HepG2 (cell line): ENCODE measurements at regions not wholly inside any gene's neighbourhood (a gene's known extent, or its start where the extent isn't known, plus 50 kb on each side); places are given as distances from the start of the nearest gene placed in this dataset.

ENCODE experiments used
- ATAC-seq: fragments of 200-7000 bp; cut with Tn5 transposase; 3 replicates; pipeline ENCODE4 v1.9.1; 2020; ENCODE audit warnings: mild to moderate bottlenecking, moderate library complexity
- BruUV-seq: library from RNA; stranded (reverse); fragments of 400-500 nt; replicated peaks from 2 replicates; lab custom pipeline; 2021; lab: Mats Ljungman, UMichigan
- CTCF ChIA-PET: fragments of 300-600 bp; formaldehyde crosslinking; extraction: SDS; loops from one replicate; lab custom pipeline; 2021; ENCODE audit warnings: low total read pairs, inconsistent platforms, low intra/inter-chr PET ratio; lab: Yijun Ruan, JAX
- POLR2A ChIA-PET: fragments of 350-600 bp; sonication (Branson Sonifier 250); formaldehyde crosslinking; loops from one replicate; lab custom pipeline; 2020; ENCODE audit warnings: antibody characterized with exemption, inconsistent platforms; lab: Yijun Ruan, JAX
- DNase-seq: peaks from one replicate; pipeline ENCODE4 v3.0.0-alpha.2; 2015; ENCODE audit warnings: low spot score
- FAIRE-seq: peaks from 3 replicates; lab custom pipeline; 2011; peaks lifted over from hg19 to GRCh38; lab: Jason Lieb, UNC
- H2AFZ ChIP-seq: one replicate; pipeline ENCODE4 v1.6.1; 2011; ENCODE audit warnings: low read length, inconsistent platforms
- H3K27ac ChIP-seq: fragments of 300-600 bp; 3 replicates; pipeline ENCODE4 v1.8.0; 2011; ENCODE audit warnings: mixed run types, mild to moderate bottlenecking, mixed read lengths, low read length, inconsistent platforms; ENCODE audit not compliant: insufficient read depth; ENCODE audit errors: extremely low read length
- H3K27me3 ChIP-seq, 2 experiments: fragments of 200-600 bp in 1 of 2; 2 replicates in 1 of 2; 3 replicates in 1 of 2; pipeline versions ENCODE4 v1.6.0 to v1.8.0; 2011; ENCODE audit warnings: low read length in 2 of 2, mild to moderate bottlenecking in 2 of 2, moderate library complexity in 2 of 2, inconsistent platforms in 1 of 2; ENCODE audit not compliant: insufficient read depth in 2 of 2, control insufficient read depth in 1 of 2
- H3K36me3 ChIP-seq, 2 experiments: fragments of 200-600 bp in 1 of 2; replicated peaks in 1 of 2; 2 replicates in 1 of 2; 3 replicates in 1 of 2; pipeline versions ENCODE4 v1.5.1 to v1.8.0; 2011; ENCODE audit warnings: low read length in 2 of 2, inconsistent platforms in 1 of 2; ENCODE audit not compliant: insufficient read depth in 2 of 2, control insufficient read depth in 1 of 2
- H3K4me1 ChIP-seq: 2 replicates; pipeline ENCODE4 v1.5.1; 2012; ENCODE audit warnings: low read length, inconsistent platforms; ENCODE audit not compliant: insufficient read depth
- H3K4me2 ChIP-seq: 2 replicates; pipeline ENCODE4 v1.6.0; 2011; ENCODE audit warnings: low read depth, low read length, inconsistent platforms
- H3K4me3 ChIP-seq, 3 experiments: fragments of 200-600 bp in 1 of 3; sonication (generic), shearing (Covaris generic) in 1 of 3; replicated peaks in 1 of 3; 2 replicates each; pipeline ENCODE4 v1.5.1; 2011 to 2016; ENCODE audit warnings: low read length in 3 of 3, inconsistent platforms in 2 of 3, low read depth in 2 of 3, mild to moderate bottlenecking in 2 of 3, control low read depth in 1 of 3, mixed read lengths in 1 of 3; ENCODE audit not compliant: insufficient read depth in 1 of 3
- H3K79me2 ChIP-seq: one replicate; pipeline ENCODE4 v1.6.1; 2011; ENCODE audit warnings: low read length, inconsistent platforms; ENCODE audit not compliant: insufficient read depth
- H3K9ac ChIP-seq: 2 replicates; pipeline ENCODE4 v1.6.0; 2011; ENCODE audit warnings: mild to moderate bottlenecking, low read depth, low read length, inconsistent platforms; ENCODE audit not compliant: insufficient read depth
- H3K9me3 ChIP-seq: 2 replicates; pipeline ENCODE4 v1.5.1; 2012; ENCODE audit warnings: mild to moderate bottlenecking, low read length
- H4K20me1 ChIP-seq: 2 replicates; pipeline ENCODE4 v1.6.0; 2011; ENCODE audit warnings: inconsistent platforms, mild to moderate bottlenecking, low read length, moderate library complexity; ENCODE audit not compliant: insufficient read depth
- ARID2 ChIP-seq: sonication (generic); formaldehyde crosslinking; IDR thresholded peaks from 2 replicates; pipeline ENCODE4 v1.8.1; 2022; ENCODE audit warnings: mild to moderate bottlenecking, missing genetic modification reagents, borderline replicate concordance
- CBFB ChIP-seq: sonication (generic); formaldehyde crosslinking; IDR thresholded peaks from 2 replicates; pipeline ENCODE4 v1.4.0; 2020; ENCODE audit warnings: missing genetic modification reagents
- JUND ChIP-seq: sonication (generic); formaldehyde crosslinking; IDR thresholded peaks from 2 replicates; pipeline ENCODE4 v1.8.0; 2022; ENCODE audit warnings: mild to moderate bottlenecking, missing genetic modification reagents
- KLF13 ChIP-seq: sonication (generic); formaldehyde crosslinking; IDR thresholded peaks from 2 replicates; pipeline ENCODE4 v1.4.0; 2020; ENCODE audit warnings: mild to moderate bottlenecking, missing genetic modification reagents
- NFKBIZ ChIP-seq: IDR thresholded peaks from 2 replicates; pipeline ENCODE4 v1.6.1; 2018; ENCODE audit warnings: missing genetic modification reagents, missing compliant biosample characterization
- REPIN1 ChIP-seq: sonication (generic); formaldehyde crosslinking; IDR thresholded peaks from 2 replicates; pipeline ENCODE4 v1.8.0; 2022; ENCODE audit warnings: missing genetic modification reagents, low read depth, mild to moderate bottlenecking, borderline replicate concordance
- THAP7 ChIP-seq: sonication (generic); formaldehyde crosslinking; IDR thresholded peaks from 2 replicates; pipeline ENCODE4 v1.8.1; 2023; ENCODE audit warnings: mild to moderate bottlenecking, missing genetic modification reagents
- ZBTB21 ChIP-seq: sonication (generic); formaldehyde crosslinking; IDR thresholded peaks from 2 replicates; pipeline ENCODE4 v1.4.0; 2020; ENCODE audit warnings: missing genetic modification reagents
- ZNF44 ChIP-seq: sonication (generic); formaldehyde crosslinking; IDR thresholded peaks from 2 replicates; pipeline ENCODE4 v1.5.1; 2020; ENCODE audit warnings: mild to moderate bottlenecking, missing genetic modification reagents
- ZNF570 ChIP-seq: sonication (generic); formaldehyde crosslinking; IDR thresholded peaks from 2 replicates; pipeline ENCODE4 v1.4.0; 2020; ENCODE audit warnings: mild to moderate bottlenecking, missing genetic modification reagents, borderline replicate concordance
- ZNF614 ChIP-seq: IDR thresholded peaks from 2 replicates; pipeline ENCODE4 v1.6.1; 2018; ENCODE audit warnings: missing biosample characterization, missing genetic modification reagents, inconsistent platforms, borderline replicate concordance
- ZNF672 ChIP-seq: sonication (generic); formaldehyde crosslinking; IDR thresholded peaks from 2 replicates; pipeline ENCODE4 v1.8.1; 2022; ENCODE audit warnings: missing genetic modification reagents
- ZNF879 ChIP-seq: sonication (generic); formaldehyde crosslinking; IDR thresholded peaks from 2 replicates; pipeline ENCODE4 v1.8.1; 2023; ENCODE audit warnings: missing genetic modification reagents
- WGBS: methylation state at CpG from one replicate; pipeline ENCODE4 v1.1.6; 2017; ENCODE audit warnings: low lambda C conversion rate; 5-methylcytosine and 5-hydroxymethylcytosine counted together
- in situ Hi-C: cut with HindIII; loops from 2 replicates; pipeline ENCODE4 v1.10.0; 2017; ENCODE audit warnings: low pct_unique_long_range_greater_than_20kb; ENCODE audit not compliant: extremely low pct_ligation_motif_present
- intact Hi-C: fragments of 100-400 bp; cut with micrococcal nuclease; formaldehyde crosslinking; loops from one replicate; pipeline ENCODE4 v1.10.0; 2022; ENCODE audit not compliant: unreplicated experiment
- TF ChIP-seq, protein P1 (sequence below), 2 experiments: IDR thresholded peaks; 2 replicates each; pipeline ENCODE4 v1.6.1; 2011 to 2012; ENCODE audit warnings: low read length in 2 of 2, borderline replicate concordance in 1 of 2, low read depth in 1 of 2, mild to moderate bottlenecking in 1 of 2, moderate library complexity in 1 of 2
- TF ChIP-seq, protein P2 (sequence below), 2 experiments: fragments of 450-650 bp in 1 of 2; sonication (generic) in 1 of 2; formaldehyde crosslinking; IDR thresholded peaks; 2 replicates each; pipeline versions ENCODE4 v1.5.0 to v1.8.0; 2020 to 2022; ENCODE audit warnings: mild to moderate bottlenecking in 1 of 2, missing genetic modification reagents in 1 of 2

- Histone ChIP-seq H3K4me2 (no peak overlapping the region), H3K4me3 (no peak overlapping the region), H4K20me1 (no peaks in the 10 kb centered on the region), H3K79me2 (no peaks in the 10 kb centered on the region), H3K27me3 (no peaks in the 10 kb centered on the region; a peak in 1 of 5 replicates), H3K36me3 (no peaks in the 10 kb centered on the region), H3K27ac (no peak overlapping the region), H3K9me3 (no peaks in the 10 kb centered on the region), H3K9ac (no peak overlapping the region), H3K4me1 (no peaks in the 10 kb centered on the region), H2AFZ (no peak overlapping the region)
- in situ Hi-C loops (loop anchor here (10.0 kb wide), 1 partner anchor 241 kb away; no protein-coding TSS in a partner anchor), intact Hi-C loops (no loop called here)
- BruUV-seq = no TSS peak
- ChIA-PET POLR2A (no interaction called here), CTCF (no interaction called here)
- DNase-seq = no peak
- no peak for FAIRE-seq
- 4% methylated on average over 2 of the region's 2 CpGs for WGBS
- ATAC-seq = no peak
- no peak for TF ChIP-seq ZNF672
- no peak for TF ChIP-seq ZNF44 (CRISPR knock-in tag)
- TF ChIP-seq, protein P1, sequence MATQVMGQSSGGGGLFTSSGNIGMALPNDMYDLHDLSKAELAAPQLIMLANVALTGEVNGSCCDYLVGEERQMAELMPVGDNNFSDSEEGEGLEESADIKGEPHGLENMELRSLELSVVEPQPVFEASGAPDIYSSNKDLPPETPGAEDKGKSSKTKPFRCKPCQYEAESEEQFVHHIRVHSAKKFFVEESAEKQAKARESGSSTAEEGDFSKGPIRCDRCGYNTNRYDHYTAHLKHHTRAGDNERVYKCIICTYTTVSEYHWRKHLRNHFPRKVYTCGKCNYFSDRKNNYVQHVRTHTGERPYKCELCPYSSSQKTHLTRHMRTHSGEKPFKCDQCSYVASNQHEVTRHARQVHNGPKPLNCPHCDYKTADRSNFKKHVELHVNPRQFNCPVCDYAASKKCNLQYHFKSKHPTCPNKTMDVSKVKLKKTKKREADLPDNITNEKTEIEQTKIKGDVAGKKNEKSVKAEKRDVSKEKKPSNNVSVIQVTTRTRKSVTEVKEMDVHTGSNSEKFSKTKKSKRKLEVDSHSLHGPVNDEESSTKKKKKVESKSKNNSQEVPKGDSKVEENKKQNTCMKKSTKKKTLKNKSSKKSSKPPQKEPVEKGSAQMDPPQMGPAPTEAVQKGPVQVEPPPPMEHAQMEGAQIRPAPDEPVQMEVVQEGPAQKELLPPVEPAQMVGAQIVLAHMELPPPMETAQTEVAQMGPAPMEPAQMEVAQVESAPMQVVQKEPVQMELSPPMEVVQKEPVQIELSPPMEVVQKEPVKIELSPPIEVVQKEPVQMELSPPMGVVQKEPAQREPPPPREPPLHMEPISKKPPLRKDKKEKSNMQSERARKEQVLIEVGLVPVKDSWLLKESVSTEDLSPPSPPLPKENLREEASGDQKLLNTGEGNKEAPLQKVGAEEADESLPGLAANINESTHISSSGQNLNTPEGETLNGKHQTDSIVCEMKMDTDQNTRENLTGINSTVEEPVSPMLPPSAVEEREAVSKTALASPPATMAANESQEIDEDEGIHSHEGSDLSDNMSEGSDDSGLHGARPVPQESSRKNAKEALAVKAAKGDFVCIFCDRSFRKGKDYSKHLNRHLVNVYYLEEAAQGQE (IDR thresholded peaks at IDR 0.05; ENCODE audit: borderline replicate concordance in 1 of 2, low read depth in 1 of 2, low read length in 2 of 2) = no peak
- TF ChIP-seq NFKBIZ = no peak
- no peak for TF ChIP-seq ZBTB21
Observed at GRCh38 chr3:153285982-153286381, 124.0 kb downstream of the RAP2B start.

DNA sequence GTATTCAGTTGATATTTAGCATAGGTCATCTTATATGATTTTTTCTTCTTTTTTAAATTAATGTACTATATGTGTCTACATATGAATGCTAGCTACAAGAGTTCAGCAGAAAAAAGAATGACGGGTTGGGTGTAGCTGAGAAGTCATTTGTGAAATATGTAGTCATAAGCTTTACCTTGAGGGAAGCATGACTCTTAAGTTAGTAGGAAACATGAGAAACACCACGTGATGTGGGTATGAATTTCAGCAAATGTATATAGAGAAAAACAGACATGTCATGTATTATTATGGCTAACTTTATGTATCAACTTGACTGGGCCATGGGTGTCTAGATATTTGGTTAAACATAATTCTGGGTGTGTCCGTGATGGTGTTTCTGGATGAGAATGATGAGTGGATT lies 125.0 kb downstream of the RAP2B start:
- H3K9me3 ChIP-seq = no peaks in the 10 kb centered on the region
- ATAC-seq (no peak), DNase-seq (no peak), FAIRE-seq (no peak)
- H3K4me3 ChIP-seq = no peak overlapping the region
- BruUV-seq = no TSS peak
- no peaks in the 10 kb centered on the region for H3K36me3 ChIP-seq
- H3K79me2 ChIP-seq = no peaks in the 10 kb centered on the region
- in situ Hi-C loops = loop anchor here (10.0 kb wide), 1 partner anchor 242 kb away; no protein-coding TSS in a partner anchor
- 2% methylated on average over 3 of the region's 3 CpGs for WGBS
- intact Hi-C loops = no loop called here
- ChIA-PET CTCF (no interaction called here), POLR2A (no interaction called here)
- no peak overlapping the region for H2AFZ ChIP-seq
- no peaks in the 10 kb centered on the region; a peak in 1 of 5 replicates for H3K27me3 ChIP-seq
- no peak overlapping the region for H3K9ac ChIP-seq
- H4K20me1 ChIP-seq = no peaks in the 10 kb centered on the region
- no peak overlapping the region for H3K27ac ChIP-seq
- no peak overlapping the region for H3K4me2 ChIP-seq
- H3K4me1 ChIP-seq = no peaks in the 10 kb centered on the region
- no peak for TF ChIP-seq ARID2
- TF ChIP-seq, protein P2, sequence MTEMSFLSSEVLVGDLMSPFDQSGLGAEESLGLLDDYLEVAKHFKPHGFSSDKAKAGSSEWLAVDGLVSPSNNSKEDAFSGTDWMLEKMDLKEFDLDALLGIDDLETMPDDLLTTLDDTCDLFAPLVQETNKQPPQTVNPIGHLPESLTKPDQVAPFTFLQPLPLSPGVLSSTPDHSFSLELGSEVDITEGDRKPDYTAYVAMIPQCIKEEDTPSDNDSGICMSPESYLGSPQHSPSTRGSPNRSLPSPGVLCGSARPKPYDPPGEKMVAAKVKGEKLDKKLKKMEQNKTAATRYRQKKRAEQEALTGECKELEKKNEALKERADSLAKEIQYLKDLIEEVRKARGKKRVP (CRISPR knock-in tag; IDR thresholded peaks at IDR 0.05) = no peak
- TF ChIP-seq KLF13 (CRISPR knock-in tag) = no peak
- no peak for TF ChIP-seq JUND (CRISPR knock-in tag)
- no peak for TF ChIP-seq REPIN1
- TF ChIP-seq ZNF570 (CRISPR knock-in tag) = no peak
- no peak for TF ChIP-seq ZNF614 (CRISPR knock-in tag)
- no peak for TF ChIP-seq CBFB (CRISPR knock-in tag)
- no peak for TF ChIP-seq THAP7 (CRISPR knock-in tag)
- no peak for TF ChIP-seq ZNF879 (CRISPR knock-in tag)
